OCI-LY7 (cell line): ENCODE measurements at regions not wholly inside any gene's neighbourhood (a gene's known extent, or its start where the extent isn't known, plus 50 kb on each side); places are given as distances from the start of the nearest gene placed in this dataset.
"Not testable (repeated sequence)": the region's sequence is repeated elsewhere in the genome, so short reads cannot be mapped to it uniquely, and the experiment has no call there.

Experiments
- CTCF ChIP-seq: fragments of 200-600 bp; sonication (generic); conservative IDR thresholded peaks from 2 replicates; pipeline ENCODE4 v1.5.1; 2014; ENCODE audit warnings: mild to moderate bottlenecking, antibody characterized with exemption, low read length, moderate library complexity, mixed read lengths
- EZH2phosphoT487 ChIP-seq: fragments of 200-600 bp; sonication (generic); IDR thresholded peaks from 2 replicates; pipeline ENCODE4 v1.6.1; 2018; ENCODE audit warnings: low read depth, borderline replicate concordance, mild to moderate bottlenecking, mixed run types, antibody characterized with exemption, low read length, moderate library complexity, mixed read lengths

- TF ChIP-seq CTCF, EZH2phosphoT487: not testable (repeated sequence)
Measured at GRCh38 chr7:125181569-125182267, 252.1 kb upstream of the POT1 start.
